GM13977 (cell line): ENCODE measurements at regions not wholly inside any gene's neighbourhood (a gene's known extent, or its start where the extent isn't known, plus 50 kb on each side); places are given as distances from the start of the nearest gene placed in this dataset.

Experiments
- DNase-seq: peaks from one replicate; pipeline ENCODE4 v3.0.0; 2012; ENCODE audit warnings: low spot score
- in situ Hi-C: fragments of 300-500 bp; cut with MboI; formaldehyde crosslinking; loops from one replicate; pipeline ENCODE4 v1.12.0; 2022; ENCODE audit warnings: low sequenced_read_pairs, low pct_unique_long_range_greater_than_20kb, mixed read lengths, inconsistent platforms; ENCODE audit not compliant: unreplicated experiment
- TF ChIP-seq, protein P1 (sequence below): IDR thresholded peaks from 2 replicates; pipeline ENCODE4 v1.5.1; 2012; ENCODE audit warnings: mild to moderate bottlenecking, control low read depth; ENCODE audit not compliant: insufficient read depth; ENCODE audit errors: extremely low read depth, missing control alignments

DNA sequence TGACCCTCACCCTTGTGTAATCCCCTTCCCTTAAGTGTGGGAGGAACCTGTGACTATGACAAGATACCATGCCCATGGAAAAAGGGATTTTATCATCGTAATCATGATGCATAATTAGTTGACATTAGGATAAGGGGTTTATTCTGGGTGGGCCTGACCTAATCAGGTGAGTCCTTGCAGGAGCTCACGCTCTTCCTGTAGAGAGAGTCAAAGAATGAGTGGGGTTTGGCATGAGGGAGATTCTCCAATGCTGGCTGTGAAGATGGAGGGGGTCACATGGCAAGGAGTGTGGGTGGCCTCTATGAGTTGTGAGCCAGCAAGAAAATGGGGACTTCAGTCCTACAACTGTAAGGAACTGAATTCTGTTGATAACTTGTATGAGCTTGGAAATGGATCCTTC lies 342.0 kb upstream of the TSHZ2 start:
- no peak for DNase-seq
- TF ChIP-seq, protein P1, sequence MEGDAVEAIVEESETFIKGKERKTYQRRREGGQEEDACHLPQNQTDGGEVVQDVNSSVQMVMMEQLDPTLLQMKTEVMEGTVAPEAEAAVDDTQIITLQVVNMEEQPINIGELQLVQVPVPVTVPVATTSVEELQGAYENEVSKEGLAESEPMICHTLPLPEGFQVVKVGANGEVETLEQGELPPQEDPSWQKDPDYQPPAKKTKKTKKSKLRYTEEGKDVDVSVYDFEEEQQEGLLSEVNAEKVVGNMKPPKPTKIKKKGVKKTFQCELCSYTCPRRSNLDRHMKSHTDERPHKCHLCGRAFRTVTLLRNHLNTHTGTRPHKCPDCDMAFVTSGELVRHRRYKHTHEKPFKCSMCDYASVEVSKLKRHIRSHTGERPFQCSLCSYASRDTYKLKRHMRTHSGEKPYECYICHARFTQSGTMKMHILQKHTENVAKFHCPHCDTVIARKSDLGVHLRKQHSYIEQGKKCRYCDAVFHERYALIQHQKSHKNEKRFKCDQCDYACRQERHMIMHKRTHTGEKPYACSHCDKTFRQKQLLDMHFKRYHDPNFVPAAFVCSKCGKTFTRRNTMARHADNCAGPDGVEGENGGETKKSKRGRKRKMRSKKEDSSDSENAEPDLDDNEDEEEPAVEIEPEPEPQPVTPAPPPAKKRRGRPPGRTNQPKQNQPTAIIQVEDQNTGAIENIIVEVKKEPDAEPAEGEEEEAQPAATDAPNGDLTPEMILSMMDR, result no peak
- in situ Hi-C loops, result no loop called here

DNA sequence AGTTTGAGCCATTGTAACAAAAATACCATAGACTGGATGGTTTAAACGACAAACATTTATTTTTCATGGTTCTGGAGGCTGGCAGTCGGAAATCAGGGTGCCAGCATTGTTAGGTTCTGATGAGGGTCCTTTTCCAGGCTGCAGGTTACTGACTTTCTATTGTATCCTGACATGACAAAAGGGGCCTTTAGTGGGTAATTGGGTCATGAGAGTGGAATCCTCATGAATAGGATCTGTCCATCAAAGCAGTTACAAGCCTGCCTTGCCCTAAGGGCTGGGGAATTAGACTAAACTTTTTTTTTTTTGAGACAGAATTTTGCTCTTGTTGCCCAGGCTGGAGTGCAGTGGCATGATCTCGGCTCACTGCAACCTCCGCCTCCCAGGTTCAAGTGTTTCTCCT lies 347.9 kb upstream of the TSHZ2 start:
- no peak for DNase-seq
- in situ Hi-C loops, result no loop called here
- TF ChIP-seq, protein P1, result no peak

DNA sequence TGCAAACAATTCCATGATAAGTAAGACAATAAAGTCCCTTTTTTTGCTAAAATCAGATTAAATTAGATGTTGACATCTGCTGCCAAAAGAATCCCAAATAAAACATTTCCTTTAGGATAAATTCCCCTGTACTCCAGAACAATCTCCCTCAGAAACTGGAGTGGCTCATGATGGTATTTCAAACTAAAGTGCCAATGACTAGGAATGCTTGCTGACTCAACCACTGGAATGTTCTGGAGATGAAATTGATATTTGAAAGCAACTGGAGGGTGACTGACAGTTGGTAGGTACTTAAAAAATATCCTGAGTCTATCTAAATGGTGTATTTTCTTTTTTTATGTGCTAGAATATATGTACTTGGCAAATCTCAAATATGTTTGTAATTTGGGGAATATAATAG lies 350.1 kb upstream of the TSHZ2 start:
- TF ChIP-seq, protein P1, result no peak
- DNase-seq, result no peak
- in situ Hi-C loops, result no loop called here

DNA sequence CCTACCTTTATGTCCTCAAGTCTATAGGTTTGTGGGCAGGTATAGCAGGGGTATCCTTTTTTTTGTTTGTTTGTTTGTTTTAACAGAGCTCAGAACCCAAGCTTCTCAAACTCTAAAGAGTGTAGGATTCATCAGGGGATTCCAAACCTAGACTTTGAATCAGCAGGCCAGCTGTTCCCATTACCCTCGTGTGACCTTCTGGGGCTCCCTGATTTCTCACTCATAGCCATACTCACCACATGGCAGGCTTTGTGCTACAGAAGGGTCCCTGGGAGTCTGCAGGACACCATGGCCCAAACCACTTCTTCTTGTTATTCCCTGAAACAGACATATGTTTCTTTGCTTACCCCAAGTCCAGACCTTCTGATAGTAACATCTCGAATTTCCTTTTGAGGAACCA lies 350.8 kb upstream of the TSHZ2 start:
- no peak for DNase-seq
- in situ Hi-C loops, result no loop called here
- TF ChIP-seq, protein P1, result no peak

- DNase-seq, result no peak
- in situ Hi-C loops, result no loop called here
- TF ChIP-seq, protein P1, result no peak
Observed at GRCh38 chr20:52619671-52620070, 352.5 kb upstream of the TSHZ2 start.

DNA sequence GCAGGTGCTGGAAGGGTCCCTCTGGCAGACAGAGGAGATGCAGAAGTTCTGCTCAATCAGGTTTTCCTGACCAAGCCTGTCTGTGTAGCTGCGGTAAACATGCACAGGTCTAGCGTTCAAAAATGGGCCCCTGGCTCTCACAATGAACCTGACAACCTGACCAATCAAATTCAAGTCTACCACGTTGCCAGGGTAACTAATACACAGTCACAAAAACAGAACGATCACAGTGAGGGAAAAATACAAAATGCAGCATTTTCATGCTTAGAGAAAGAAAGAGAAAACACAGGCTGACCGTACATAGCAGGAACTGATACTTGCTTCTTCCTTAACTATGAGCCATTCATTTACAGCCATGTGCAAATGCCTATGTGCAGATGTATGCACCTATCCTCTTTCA lies 353.1 kb upstream of the TSHZ2 start:
- TF ChIP-seq, protein P1, result no peak
- in situ Hi-C loops, result no loop called here
- no peak for DNase-seq

GRCh38 chr20:52616629-52617028 lies 355.5 kb upstream of the TSHZ2 start:
- DNase-seq, result no peak
- in situ Hi-C loops, result no loop called here
- TF ChIP-seq, protein P1, result no peak
